Spleen (tissue), 7 donors: ENCODE measurements at regions not wholly inside any gene's neighbourhood (a gene's known extent, or its start where the extent isn't known, plus 50 kb on each side); places are given as distances from the start of the nearest gene placed in this dataset.

ENCODE experiments used
- POLR2A ChIP-seq, 3 donors: fragments of 450-650 bp; IDR thresholded peaks; one replicate each; pipeline ENCODE4 v1.5.1; 2017; ENCODE audit warnings: antibody characterized with exemption in 3 of 3, mild to moderate bottlenecking in 1 of 3
- TF ChIP-seq, protein P1 (sequence below), 11 experiments: fragments of 200-600 bp in 7 of 11; fragments of 450-650 bp in 4 of 11; sonication (generic) in 4 of 11; IDR thresholded peaks in 8 of 11; conservative IDR thresholded peaks in 3 of 11; 1 replicate in 7 of 11; 2 replicates in 4 of 11; pipeline versions ENCODE4 v1.4.0 to v1.8.0; 2016 to 2021; ENCODE audit warnings: antibody characterized with exemption in 11 of 11, inconsistent platforms in 4 of 11, mild to moderate bottlenecking in 1 of 11
- donor health status: DM: no; HTN: no; CAD: no; lungs with moderate emphysema.
- donor health status: DM: no; HTN: no; CAD: no.
- donor health status: DM: no; HTN: no; CAD: no.

DNA sequence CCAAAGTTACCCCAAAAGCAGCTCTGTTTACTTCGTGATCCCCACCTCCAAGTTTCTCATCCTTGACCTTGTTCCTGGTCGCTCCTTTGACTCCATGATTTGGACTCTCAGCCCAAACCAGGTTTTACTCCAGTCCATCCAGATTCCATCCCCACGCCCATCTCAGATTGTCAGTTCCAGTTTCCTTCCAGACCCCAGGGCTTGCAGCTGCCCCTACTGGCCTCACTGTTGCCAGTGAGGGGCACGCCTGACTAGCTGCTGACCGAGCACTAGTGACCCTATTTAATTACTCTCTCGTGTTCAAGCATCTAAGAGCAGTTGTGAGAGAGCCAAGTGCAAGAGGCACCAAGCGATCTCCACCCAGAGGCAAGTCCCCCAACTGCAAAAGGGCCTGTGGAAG is 155.1 kb upstream of the FUT8 start:
- TF ChIP-seq, protein P1, sequence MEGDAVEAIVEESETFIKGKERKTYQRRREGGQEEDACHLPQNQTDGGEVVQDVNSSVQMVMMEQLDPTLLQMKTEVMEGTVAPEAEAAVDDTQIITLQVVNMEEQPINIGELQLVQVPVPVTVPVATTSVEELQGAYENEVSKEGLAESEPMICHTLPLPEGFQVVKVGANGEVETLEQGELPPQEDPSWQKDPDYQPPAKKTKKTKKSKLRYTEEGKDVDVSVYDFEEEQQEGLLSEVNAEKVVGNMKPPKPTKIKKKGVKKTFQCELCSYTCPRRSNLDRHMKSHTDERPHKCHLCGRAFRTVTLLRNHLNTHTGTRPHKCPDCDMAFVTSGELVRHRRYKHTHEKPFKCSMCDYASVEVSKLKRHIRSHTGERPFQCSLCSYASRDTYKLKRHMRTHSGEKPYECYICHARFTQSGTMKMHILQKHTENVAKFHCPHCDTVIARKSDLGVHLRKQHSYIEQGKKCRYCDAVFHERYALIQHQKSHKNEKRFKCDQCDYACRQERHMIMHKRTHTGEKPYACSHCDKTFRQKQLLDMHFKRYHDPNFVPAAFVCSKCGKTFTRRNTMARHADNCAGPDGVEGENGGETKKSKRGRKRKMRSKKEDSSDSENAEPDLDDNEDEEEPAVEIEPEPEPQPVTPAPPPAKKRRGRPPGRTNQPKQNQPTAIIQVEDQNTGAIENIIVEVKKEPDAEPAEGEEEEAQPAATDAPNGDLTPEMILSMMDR (IDR thresholded peaks at IDR 0.05 in 8 of 11, conservative IDR thresholded peaks at IDR 0.05 in 3 of 11): no peak
- TF ChIP-seq POLR2A (IDR thresholded peaks at IDR 0.05): no peak
